DMS79 treated with DMSO at 0.1 percent for 48 hours (cell line): ENCODE measurements at regions not wholly inside any gene's neighbourhood (a gene's known extent, or its start where the extent isn't known, plus 50 kb on each side); places are given as distances from the start of the nearest gene placed in this dataset.

ENCODE experiments used
- DNase-seq: peaks from one replicate; lab custom pipeline; 2025; lab: John Stamatoyannopoulos, UW

GRCh38 chr10:128617532-128617931 is 491.3 kb upstream of the MKI67 start:
- DNase-seq = no peak

GRCh38 chr10:128622706-128623105 is 496.5 kb upstream of the MKI67 start:
- DNase-seq = no peak

DNA sequence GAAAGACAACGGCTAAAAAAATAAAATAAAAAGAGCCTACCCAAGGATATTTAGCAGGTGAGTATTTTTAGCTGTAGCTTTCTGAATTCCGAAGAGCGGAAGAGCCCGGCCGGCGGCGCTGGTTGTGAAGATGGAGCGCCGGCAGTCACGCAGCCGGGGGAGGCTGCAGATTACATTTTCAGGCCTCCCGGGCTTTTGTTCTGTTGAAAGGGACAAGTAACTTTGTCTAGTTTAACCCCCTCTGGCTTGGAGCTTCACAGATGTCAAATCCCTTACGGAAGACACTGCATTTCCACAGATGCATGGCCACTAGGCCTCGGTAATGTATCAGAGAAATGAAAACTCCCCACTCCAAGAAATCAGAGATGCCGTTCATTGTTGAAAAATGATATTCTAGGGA is 497.6 kb upstream of the MKI67 start:
- no peak for DNase-seq

DNA sequence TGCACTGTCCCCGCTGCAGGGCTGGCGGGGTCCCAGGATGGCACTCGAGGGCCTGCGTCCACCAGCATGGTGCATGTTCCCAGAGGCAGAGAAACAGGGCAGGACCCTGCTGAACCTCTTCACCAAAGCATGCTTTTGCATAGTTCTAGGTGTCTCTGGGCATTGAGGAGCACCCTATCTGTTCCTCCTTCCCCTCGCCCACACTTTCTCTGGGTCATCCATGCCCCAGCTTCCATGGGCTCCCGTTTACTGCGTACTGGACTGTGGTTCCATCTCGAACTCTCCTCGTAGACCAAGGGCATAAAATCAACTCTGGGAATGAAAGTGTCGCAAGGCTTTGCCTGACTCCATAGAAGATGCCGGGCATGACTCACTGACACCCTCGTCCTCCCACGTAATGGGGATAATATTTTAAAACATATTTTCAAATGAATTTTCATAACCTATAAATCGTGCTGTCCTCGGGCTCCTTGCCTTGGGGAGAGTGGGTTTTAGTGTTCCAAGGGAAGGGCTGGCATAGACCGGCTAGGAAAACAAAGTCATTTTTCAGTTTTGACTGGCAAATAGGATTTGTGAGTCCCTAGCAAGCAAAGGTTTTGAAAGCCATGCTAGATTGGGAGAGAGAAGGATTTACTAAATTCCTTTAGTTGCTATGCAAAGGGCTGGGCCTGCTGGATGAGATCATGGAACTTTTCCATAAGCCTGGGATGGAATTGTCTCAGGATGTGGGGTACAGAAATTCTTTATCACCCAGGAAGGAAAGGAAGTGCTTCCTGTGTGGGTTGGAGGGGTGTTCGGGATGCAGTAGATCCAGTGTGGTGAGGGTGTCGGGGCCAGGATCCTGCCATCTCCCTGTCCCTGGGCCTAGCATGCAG is 498.7 kb upstream of the MKI67 start:
- DNase-seq = no peak

DNA sequence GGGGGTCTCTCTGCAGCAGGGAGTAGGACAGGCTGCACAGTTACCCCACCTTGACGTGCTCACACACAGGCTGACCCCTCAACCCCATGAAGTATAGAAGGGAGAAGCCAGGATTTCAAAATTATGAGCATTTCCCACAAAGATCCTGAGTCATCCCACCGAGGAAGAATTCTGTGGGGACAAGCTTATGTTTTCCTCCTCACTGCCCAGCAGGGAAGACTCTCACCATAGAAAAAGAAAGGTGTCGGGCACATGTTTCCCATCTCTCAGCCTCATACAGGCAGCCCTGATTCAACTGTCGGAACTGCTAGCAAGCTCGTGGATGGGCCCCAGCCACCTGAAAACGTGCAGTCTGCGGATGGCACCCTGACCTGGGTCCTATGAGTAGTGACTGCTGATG is 499.7 kb upstream of the MKI67 start:
- no peak for DNase-seq

GRCh38 chr10:128626397-128627000 is 500.3 kb upstream of the MKI67 start:
- DNase-seq = no peak

GRCh38 chr10:128627811-128628210 is 501.6 kb upstream of the MKI67 start:
- no peak for DNase-seq

- DNase-seq = no peak
Observed at GRCh38 chr10:128628252-128628651, 502.0 kb upstream of the MKI67 start.

DNA sequence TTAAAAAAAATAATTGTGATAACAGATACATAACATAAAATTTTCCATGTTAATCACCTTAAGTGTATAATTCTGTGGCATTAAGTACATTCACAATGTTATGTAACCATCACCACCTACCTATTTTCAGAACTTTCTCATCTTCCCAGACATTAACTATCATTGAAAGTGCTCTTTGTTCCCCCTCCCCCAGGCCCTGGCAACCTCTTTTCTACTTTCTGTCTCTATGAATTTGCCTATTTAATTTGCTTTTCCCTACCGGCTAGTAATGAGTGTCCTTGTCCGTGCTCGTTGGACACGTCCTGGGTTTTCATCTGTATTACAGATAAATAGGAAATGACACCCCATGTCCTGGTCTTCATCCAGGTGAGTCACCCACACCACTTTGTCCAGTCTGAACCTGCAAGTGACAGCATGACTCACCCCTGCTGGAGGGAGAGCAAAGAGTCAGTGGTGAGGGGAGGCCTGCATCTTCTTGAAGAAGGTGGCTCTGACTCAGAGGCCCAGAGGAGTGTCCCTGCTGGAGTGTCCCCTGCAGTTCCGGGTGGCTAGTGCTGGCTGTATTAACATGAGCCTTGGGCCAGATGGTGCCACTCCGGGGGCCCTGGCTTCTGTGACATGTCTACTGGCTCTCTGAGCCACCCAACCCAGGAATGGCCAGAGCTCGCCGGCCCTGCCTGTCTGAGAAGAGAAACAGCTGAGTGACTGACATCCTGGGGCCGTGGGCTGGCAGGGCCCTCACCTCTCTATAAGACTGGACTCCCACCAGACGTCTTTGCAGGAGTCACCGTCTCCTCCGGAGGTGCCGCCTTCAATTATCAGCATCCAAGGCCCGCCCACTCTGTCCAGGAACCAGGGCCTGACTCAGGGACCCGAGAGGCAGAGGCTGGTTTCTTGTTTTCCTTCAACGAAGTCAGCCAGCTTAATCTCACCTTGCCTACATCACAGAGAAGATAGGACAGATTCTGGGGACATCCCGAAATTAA is 503.2 kb upstream of the MKI67 start:
- no peak for DNase-seq

DNA sequence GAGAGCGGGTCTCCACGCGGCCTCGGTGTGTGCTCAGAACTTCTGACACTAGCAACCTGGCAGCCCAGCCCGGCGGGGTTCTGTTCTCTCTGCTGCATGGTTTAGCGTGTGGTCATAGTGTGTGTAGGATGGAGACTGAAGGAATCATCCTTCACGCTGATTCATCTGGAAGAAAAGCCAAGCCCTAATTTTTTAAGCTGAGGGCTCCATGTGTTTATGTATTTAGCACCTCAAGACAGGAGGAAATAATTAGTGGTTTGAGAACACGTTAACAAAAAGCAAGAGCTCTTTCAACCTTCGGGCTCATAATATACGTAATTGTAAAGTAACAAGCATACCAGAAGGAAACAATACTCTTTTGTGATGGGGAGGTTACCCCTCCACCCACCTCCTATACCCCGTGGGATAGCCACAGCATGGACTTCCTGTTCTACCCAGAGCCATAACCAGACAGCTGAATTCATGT is 504.6 kb upstream of the MKI67 start:
- DNase-seq = no peak

- no peak for DNase-seq
Observed at GRCh38 chr10:128631801-128632241, 505.6 kb upstream of the MKI67 start.

- DNase-seq = no peak
Observed at GRCh38 chr10:128632694-128633093, 506.5 kb upstream of the MKI67 start.

DNA sequence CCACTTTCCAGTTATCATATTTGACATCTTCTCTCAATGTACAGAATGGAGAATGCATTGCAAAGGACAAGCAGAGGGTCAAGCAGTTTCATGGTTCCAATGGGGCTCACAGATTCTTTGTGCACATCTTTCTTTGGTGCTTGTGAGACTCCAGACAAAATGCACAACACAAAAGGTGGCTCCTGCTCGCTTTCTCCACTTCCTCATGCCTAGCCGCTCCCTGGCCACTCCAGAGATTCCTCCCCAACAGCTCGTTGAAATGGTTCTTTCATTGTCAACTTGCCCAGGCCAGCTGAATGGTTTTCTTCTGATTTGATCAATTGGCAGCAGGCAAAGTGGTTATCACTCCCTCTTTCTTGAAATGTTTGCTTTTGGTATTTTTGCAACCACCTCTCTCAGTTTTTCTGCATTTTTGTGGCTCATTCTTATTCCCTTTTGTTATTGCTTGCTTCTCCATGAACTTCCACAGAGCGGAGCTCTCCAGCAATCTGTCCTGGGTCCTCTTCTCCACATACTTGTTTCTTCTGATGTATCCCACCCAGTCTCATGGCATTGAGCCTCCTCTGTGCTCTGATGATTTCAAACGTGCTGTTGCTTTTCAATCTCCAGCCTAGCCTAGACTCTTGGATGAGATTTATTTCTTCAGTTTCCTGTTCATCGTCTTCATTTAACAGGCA is 507.8 kb upstream of the MKI67 start:
- DNase-seq = no peak

- DNase-seq = no peak
Observed at GRCh38 chr10:128642023-128642422, 515.8 kb upstream of the MKI67 start.

DNA sequence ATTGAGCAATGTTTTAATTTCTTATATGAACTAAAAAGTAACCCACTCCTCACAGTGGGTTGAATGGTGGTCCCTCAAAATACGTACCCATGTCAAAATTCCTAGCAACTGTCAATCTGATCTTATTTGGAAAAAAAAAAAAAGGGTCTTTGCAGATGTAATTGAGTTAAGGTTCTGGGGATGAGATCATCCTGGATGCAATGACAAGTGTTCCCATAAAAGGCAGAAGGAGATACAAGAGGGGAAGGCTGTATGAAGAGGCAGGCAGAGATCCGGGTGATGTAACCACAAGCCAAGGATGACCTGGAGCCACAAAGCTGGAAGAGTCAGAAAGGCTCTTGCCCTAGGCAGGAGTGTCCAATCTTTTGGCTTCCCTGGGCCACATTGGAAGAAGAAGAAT is 516.3 kb upstream of the MKI67 start:
- DNase-seq = no peak

GRCh38 chr10:128643658-128644057 is 517.4 kb upstream of the MKI67 start:
- no peak for DNase-seq

DNA sequence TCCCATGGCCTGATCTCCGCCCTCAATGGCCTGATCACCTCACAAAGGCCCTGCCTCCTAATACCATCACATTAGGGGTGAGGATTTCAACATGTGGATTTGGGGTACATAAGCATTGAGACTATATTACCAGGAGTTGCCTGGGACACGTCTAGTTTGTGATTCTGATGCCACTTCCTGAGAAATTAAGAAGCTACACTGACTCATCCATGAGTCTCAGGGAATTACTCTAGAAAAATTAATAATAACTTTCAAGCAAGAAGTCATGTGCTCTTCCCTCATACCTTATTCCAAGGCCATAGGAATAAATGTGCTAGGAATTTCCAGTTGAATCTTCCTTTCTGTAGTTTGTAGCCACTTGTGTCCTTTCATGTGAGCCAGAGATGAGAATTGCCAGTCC is 519.3 kb upstream of the MKI67 start:
- no peak for DNase-seq

DNA sequence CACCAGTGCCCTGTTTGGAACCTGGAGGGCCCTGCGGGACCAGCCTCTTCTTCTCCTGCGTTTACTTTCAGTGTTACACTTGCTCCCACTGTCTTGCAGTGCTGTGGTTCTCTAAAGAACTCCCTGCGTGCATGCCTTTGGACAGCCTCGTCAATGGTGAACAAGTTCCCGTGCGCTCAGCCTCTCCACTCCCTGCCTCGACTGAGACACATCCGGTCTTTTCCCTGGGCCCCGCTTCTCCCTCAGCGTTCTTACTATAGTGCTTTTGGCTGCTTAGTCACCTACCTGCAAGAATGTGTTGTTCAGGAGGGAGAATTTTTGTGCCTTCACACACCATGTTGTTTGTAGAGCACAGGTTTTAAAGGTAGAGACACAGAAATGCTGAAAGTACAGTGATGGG is 520.7 kb upstream of the MKI67 start:
- no peak for DNase-seq

DNA sequence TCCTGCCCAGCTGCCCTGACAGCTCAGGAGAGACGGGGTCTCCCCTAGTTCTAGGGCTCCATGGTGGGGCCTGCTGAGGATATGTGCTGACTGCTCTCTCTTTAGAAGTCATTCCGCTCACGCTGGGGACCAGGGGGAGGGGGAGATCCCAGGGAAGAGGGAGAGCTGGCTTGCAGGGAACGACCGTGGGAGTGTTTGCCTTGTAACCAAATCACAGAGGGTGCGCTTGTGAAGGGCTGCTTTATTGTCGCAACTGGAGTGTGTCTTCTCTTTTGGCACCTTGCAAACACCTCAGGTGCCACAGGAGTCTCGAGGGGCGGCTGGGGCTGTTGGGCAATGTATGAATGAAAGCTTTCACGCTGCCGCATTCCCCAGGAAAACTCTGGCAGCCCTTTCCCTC is 531.3 kb upstream of the MKI67 start:
- no peak for DNase-seq

GRCh38 chr10:128660726-128661125 is 534.5 kb upstream of the MKI67 start:
- no peak for DNase-seq

DNA sequence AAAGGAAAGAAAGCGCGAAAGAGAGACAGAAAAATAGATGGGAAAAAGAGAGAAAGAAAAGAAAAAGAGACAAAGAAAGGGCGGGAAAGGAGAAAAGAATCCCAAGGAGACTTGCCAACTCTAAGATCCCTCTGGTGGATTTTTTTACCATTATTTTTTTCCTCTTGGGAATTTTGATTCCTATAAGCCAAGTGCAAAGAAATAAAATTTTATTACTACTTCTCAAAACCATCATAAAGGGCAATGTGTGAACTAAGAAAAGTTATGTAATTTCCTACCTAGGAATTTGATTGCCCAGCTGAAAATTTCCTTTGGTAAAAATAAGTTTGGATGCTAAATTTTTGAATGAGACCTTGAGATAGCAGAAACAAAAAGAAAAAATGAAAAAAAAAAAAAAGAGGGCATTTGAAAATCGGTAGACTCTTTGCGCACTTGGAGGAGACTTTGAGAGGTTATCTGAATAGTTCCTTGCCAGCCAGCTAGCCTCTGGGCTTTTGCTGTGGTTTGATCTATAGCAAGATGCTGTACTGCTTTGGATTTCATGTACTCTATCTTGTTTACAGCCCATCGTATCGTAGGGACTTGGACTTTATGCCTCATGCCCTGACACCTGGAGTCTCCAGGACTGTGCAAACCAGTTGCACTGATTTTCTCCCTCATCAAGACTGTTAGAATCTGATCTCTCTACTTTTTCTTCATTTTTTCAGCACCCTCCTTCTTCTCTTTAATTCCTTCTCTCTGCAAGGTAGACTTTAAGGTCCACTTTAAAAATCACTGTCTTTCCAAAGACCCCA is 535.4 kb upstream of the MKI67 start:
- no peak for DNase-seq
